Testis (tissue), 2 donors: ENCODE measurements at regions not wholly inside any gene's neighbourhood (a gene's known extent, or its start where the extent isn't known, plus 50 kb on each side); places are given as distances from the start of the nearest gene placed in this dataset.

ENCODE experiments used
- CTCF ChIP-seq, 3 experiments: fragments of 450-650 bp in 2 of 3; fragments of 200-600 bp in 1 of 3; sonication (generic) in 1 of 3; IDR thresholded peaks; one replicate each; pipeline ENCODE4 v1.5.1; 2016 to 2019; ENCODE audit warnings: antibody characterized with exemption in 3 of 3, mild to moderate bottlenecking in 2 of 3, moderate library complexity in 1 of 3
- POLR2A ChIP-seq: fragments of 450-650 bp; IDR thresholded peaks from one replicate; pipeline ENCODE4 v1.6.1; 2017; ENCODE audit warnings: antibody characterized with exemption, mild to moderate bottlenecking, moderate library complexity

- TF ChIP-seq CTCF (IDR thresholded peaks at IDR 0.05) (no peak), POLR2A (no peak)
Measured at GRCh38 chr20:11248687-11249638, 575.2 kb upstream of the JAG1 start.
